ENCODE measurements at regions not wholly inside any gene's neighbourhood (a gene's known extent, or its start where the extent isn't known, plus 50 kb on each side); places are given as distances from the start of the nearest gene placed in this dataset.

DNA sequence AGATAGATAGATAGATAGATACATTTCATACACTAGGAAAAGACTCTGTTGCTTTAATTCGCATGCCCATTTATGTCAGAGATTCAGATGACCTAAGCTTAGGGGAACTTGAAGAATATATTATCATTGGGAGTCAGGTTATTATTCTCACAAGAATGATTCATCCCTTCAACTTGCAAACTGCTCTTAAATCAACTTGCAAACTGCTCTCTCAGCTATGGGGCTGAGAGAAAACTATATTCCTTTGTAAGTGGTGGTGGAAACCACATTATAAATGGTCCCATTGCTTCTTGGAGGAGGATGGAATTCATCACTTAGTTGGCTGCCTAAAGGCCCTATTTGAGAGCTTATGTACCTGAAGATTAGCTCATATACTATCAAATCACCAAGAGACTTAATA, 160.9 kb upstream of the STAC start:
- no peak for TF ChIP-seq TAF1 (IDR thresholded peaks at IDR 0.05; ENCODE audit: borderline replicate concordance, low read depth, low read length)
- no peak for TF ChIP-seq POLR2AphosphoS5 (IDR thresholded peaks at IDR 0.05; ENCODE audit: low read depth, low read length)
- TF ChIP-seq POLR2A (IDR thresholded peaks at IDR 0.05; ENCODE audit: low read depth, low read length) = no peak
